ENCODE measurements at regions not wholly inside any gene's neighbourhood (a gene's known extent, or its start where the extent isn't known, plus 50 kb on each side); places are given as distances from the start of the nearest gene placed in this dataset.

DNA sequence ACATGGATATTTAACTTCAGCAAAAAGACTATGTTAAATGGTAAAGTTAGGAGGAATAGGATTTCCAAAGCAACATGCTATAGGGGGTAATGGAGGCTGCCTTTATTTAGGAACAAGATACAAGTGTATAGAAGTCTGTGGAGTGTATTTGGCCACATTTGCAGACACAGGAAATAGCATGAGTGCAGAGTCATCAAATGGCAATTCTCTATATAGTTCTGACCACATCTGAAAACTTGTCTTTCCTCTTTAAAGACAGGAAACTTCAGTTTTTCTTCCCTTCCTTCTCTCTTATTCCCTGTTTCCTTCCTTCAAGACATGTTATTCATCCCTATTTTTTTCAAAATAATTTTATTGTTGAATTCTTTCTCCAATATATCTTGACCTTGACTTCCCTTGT lies 119.3 kb upstream of the PITX2 start:
- TF ChIP-seq, protein P1, sequence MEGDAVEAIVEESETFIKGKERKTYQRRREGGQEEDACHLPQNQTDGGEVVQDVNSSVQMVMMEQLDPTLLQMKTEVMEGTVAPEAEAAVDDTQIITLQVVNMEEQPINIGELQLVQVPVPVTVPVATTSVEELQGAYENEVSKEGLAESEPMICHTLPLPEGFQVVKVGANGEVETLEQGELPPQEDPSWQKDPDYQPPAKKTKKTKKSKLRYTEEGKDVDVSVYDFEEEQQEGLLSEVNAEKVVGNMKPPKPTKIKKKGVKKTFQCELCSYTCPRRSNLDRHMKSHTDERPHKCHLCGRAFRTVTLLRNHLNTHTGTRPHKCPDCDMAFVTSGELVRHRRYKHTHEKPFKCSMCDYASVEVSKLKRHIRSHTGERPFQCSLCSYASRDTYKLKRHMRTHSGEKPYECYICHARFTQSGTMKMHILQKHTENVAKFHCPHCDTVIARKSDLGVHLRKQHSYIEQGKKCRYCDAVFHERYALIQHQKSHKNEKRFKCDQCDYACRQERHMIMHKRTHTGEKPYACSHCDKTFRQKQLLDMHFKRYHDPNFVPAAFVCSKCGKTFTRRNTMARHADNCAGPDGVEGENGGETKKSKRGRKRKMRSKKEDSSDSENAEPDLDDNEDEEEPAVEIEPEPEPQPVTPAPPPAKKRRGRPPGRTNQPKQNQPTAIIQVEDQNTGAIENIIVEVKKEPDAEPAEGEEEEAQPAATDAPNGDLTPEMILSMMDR (IDR thresholded peaks at IDR 0.05) = no peak
- no peak for TF ChIP-seq POLR2A (IDR thresholded peaks at IDR 0.05)

Measured in suprapubic skin (tissue), 3 donors.